ENCODE measurements at regions not wholly inside any gene's neighbourhood (a gene's known extent, or its start where the extent isn't known, plus 50 kb on each side); places are given as distances from the start of the nearest gene placed in this dataset.

DNA sequence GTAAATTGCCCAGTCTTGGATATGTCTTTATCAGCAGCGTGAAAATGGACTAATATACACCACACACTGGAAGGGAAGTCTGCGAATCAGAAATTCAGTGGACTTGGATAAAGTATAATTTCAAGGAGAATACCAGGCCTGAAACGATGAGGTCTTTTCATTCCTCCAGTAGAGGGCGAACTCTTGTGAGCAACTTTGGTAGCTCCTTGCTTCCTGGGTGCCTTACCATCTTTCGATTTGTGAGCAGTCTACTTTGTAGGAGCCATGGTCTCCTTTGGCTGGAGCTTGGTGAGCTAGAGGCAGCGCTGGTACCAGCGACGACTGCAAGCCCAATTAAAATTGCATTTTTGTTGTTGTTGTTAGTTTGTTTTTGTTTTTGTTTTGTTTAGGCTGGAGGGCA is 791.9 kb downstream of the FAT4 start:
- Histone ChIP-seq H3K9ac (ENCODE audit: low read length) (no peak overlapping the region), H4K20me1 (ENCODE audit: insufficient read depth, low read length) (no peaks in the 10 kb centered on the region), H2AFZ (ENCODE audit: low read length) (no peak overlapping the region), H3K36me3 (replicated peaks; ENCODE audit: insufficient read depth, low read length) (no peaks in the 10 kb centered on the region), H3F3A (ENCODE audit: insufficient read depth, low read length) (no peaks in the 10 kb centered on the region), H3K4me3 (ENCODE audit: low read length) (no peak overlapping the region), H3K9me3 (replicated peaks; ENCODE audit: insufficient read depth, low read length) (no peaks in the 10 kb centered on the region), H3K4me2 (ENCODE audit: low read depth, low read length) (no peak overlapping the region), H3K27me3 (replicated peaks; ENCODE audit: insufficient read depth, low read length) (no peaks in the 10 kb centered on the region), H3K27ac (ENCODE audit: low read length) (no peak overlapping the region), H3K9me2 (replicated peaks; ENCODE audit: insufficient read depth, low read length) (no peaks in the 10 kb centered on the region), H3K79me2 (ENCODE audit: low read length) (no peaks in the 10 kb centered on the region), H3K4me1 (ENCODE audit: low read length) (no peaks in the 10 kb centered on the region)
- TF ChIP-seq, protein P1, sequence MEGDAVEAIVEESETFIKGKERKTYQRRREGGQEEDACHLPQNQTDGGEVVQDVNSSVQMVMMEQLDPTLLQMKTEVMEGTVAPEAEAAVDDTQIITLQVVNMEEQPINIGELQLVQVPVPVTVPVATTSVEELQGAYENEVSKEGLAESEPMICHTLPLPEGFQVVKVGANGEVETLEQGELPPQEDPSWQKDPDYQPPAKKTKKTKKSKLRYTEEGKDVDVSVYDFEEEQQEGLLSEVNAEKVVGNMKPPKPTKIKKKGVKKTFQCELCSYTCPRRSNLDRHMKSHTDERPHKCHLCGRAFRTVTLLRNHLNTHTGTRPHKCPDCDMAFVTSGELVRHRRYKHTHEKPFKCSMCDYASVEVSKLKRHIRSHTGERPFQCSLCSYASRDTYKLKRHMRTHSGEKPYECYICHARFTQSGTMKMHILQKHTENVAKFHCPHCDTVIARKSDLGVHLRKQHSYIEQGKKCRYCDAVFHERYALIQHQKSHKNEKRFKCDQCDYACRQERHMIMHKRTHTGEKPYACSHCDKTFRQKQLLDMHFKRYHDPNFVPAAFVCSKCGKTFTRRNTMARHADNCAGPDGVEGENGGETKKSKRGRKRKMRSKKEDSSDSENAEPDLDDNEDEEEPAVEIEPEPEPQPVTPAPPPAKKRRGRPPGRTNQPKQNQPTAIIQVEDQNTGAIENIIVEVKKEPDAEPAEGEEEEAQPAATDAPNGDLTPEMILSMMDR (IDR thresholded peaks at IDR 0.05; ENCODE audit: low read length): peak; percentile 25
- TF ChIP-seq EZH2phosphoT487 (IDR thresholded peaks at IDR 0.05; ENCODE audit: low read length): no peak
- no peak for TF ChIP-seq EZH2 (optimal IDR thresholded peaks at IDR 0.05; ENCODE audit: low read depth, low read length)
- no peak for DNase-seq

DNA sequence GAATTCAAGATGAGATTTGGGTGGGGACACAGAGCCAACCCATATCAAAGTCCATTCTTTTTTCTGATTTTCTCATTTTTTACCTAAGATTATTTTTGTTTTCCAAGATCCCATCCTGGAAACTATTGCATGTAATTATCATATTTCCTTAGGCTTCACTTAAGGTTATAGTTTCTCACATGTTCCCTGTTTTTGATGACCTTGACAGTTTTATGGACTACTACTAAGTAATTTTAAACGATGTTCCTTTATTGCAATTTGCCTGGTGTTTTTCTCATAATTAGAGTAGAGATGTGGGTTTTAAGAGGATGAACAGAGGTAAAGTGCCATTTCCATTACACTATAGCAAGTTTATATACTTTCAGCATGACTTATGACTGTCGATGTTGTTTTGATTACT is 795.1 kb downstream of the FAT4 start:
- no peaks in the 10 kb centered on the region for H3K4me1 ChIP-seq (ENCODE audit: low read length)
- H3F3A ChIP-seq (ENCODE audit: insufficient read depth, low read length): no peaks in the 10 kb centered on the region
- TF ChIP-seq, protein P1 (IDR thresholded peaks at IDR 0.05; ENCODE audit: low read length): no peak
- TF ChIP-seq EZH2phosphoT487 (IDR thresholded peaks at IDR 0.05; ENCODE audit: low read length) (no peak), EZH2 (optimal IDR thresholded peaks at IDR 0.05; ENCODE audit: low read depth, low read length) (no peak)
- H3K9me3 ChIP-seq (replicated peaks; ENCODE audit: insufficient read depth, low read length): no peaks in the 10 kb centered on the region
- H3K36me3 ChIP-seq (replicated peaks; ENCODE audit: insufficient read depth, low read length): no peaks in the 10 kb centered on the region
- H3K4me3 ChIP-seq (ENCODE audit: low read length): no peak overlapping the region
- no peak for DNase-seq
- no peaks in the 10 kb centered on the region for H3K79me2 ChIP-seq (ENCODE audit: low read length)
- no peaks in the 10 kb centered on the region for H3K9me2 ChIP-seq (replicated peaks; ENCODE audit: insufficient read depth, low read length)
- no peak overlapping the region for H2AFZ ChIP-seq (ENCODE audit: low read length)
- H3K4me2 ChIP-seq (ENCODE audit: low read depth, low read length): no peak overlapping the region
- no peaks in the 10 kb centered on the region for H3K27me3 ChIP-seq (replicated peaks; ENCODE audit: insufficient read depth, low read length)
- H3K9ac ChIP-seq (ENCODE audit: low read length): no peak overlapping the region
- H3K27ac ChIP-seq (ENCODE audit: low read length): no peak overlapping the region
- H4K20me1 ChIP-seq (ENCODE audit: insufficient read depth, low read length): no peaks in the 10 kb centered on the region

DNA sequence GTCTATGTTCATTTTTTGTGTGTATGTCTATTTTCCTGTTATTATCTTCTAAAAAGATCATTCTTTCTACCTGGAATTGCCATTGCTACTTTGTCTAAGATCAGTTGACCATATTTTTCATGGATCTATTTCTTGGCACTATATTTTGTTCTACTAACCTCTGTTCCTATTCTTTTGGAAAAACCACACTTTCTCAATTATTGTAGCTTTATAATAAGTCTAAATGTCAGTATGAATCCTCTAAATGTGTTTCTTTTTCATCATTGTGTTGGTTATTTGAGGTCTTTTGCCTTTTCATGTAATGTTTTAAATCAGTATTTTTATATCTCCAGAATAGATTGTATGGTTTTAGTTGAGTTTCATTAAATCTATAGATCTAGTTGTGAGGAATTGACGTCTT is 798.3 kb downstream of the FAT4 start:
- H4K20me1 ChIP-seq (ENCODE audit: insufficient read depth, low read length): no peaks in the 10 kb centered on the region
- no peak for TF ChIP-seq EZH2 (optimal IDR thresholded peaks at IDR 0.05; ENCODE audit: low read depth, low read length)
- TF ChIP-seq, protein P1 (IDR thresholded peaks at IDR 0.05; ENCODE audit: low read length): no peak
- no peak for TF ChIP-seq EZH2phosphoT487 (IDR thresholded peaks at IDR 0.05; ENCODE audit: low read length)

More for the DNA sequence above, 798.3 kb downstream of the FAT4 start:
- no peak for DNase-seq
- no peaks in the 10 kb centered on the region for H3K9me3 ChIP-seq (replicated peaks; ENCODE audit: insufficient read depth, low read length)
- H3F3A ChIP-seq (ENCODE audit: insufficient read depth, low read length): no peaks in the 10 kb centered on the region
- H3K4me1 ChIP-seq (ENCODE audit: low read length): no peaks in the 10 kb centered on the region
- H3K4me2 ChIP-seq (ENCODE audit: low read depth, low read length): no peak overlapping the region
- H3K36me3 ChIP-seq (replicated peaks; ENCODE audit: insufficient read depth, low read length): no peaks in the 10 kb centered on the region
- no peaks in the 10 kb centered on the region for H3K79me2 ChIP-seq (ENCODE audit: low read length)
- H3K4me3 ChIP-seq (ENCODE audit: low read length): no peak overlapping the region
- H3K27ac ChIP-seq (ENCODE audit: low read length): no peak overlapping the region
- H3K9ac ChIP-seq (ENCODE audit: low read length): no peak overlapping the region
- no peaks in the 10 kb centered on the region for H3K27me3 ChIP-seq (replicated peaks; ENCODE audit: insufficient read depth, low read length)
- H2AFZ ChIP-seq (ENCODE audit: low read length): no peak overlapping the region
- H3K9me2 ChIP-seq (replicated peaks; ENCODE audit: insufficient read depth, low read length): no peaks in the 10 kb centered on the region
